HepG2 (cell line): ENCODE measurements at regions not wholly inside any gene's neighbourhood (a gene's known extent, or its start where the extent isn't known, plus 50 kb on each side); places are given as distances from the start of the nearest gene placed in this dataset.

ENCODE experiments used
- DMAP1 ChIP-seq: IDR thresholded peaks from 2 replicates; pipeline ENCODE4 v1.6.1; 2016
- NCOA2 ChIP-seq: sonication (generic); formaldehyde crosslinking; IDR thresholded peaks from 2 replicates; pipeline ENCODE4 v1.8.0; 2022; ENCODE audit warnings: inconsistent platforms
- POLR2A ChIP-seq, 2 experiments: IDR thresholded peaks; 2 replicates each; pipeline ENCODE4 v1.6.1; 2011; ENCODE audit warnings: low read depth in 2 of 2, low read length in 2 of 2, mild to moderate bottlenecking in 1 of 2, moderate library complexity in 1 of 2; ENCODE audit not compliant: insufficient read depth in 1 of 2
- PRDM15 ChIP-seq: sonication (generic); formaldehyde crosslinking; IDR thresholded peaks from 2 replicates; pipeline ENCODE4 v1.4.0; 2020; ENCODE audit warnings: missing genetic modification reagents
- SIN3A ChIP-seq: IDR thresholded peaks from 2 replicates; pipeline ENCODE4 v1.6.1; 2011; ENCODE audit warnings: low read depth, mild to moderate bottlenecking, control low read depth, low read length, borderline replicate concordance
- SOX13 ChIP-seq, 3 experiments: fragments of 450-650 bp in 1 of 3; sonication (generic) in 1 of 3; formaldehyde crosslinking in 1 of 3; IDR thresholded peaks in 2 of 3; conservative IDR thresholded peaks in 1 of 3; 2 replicates each; pipeline versions ENCODE4 v1.5.0 to v1.6.1; 2016 to 2020; ENCODE audit warnings: antibody characterized with exemption in 1 of 3, mild to moderate bottlenecking in 1 of 3, missing compliant biosample characterization in 1 of 3, missing genetic modification reagents in 1 of 3, moderate library complexity in 1 of 3

GRCh38 chr2:164084066-164084465 is 348.3 kb upstream of the FIGN start:
- TF ChIP-seq SOX13 (IDR thresholded peaks at IDR 0.05), result no peak
- no peak for TF ChIP-seq SOX13 (CRISPR knock-in tag; conservative IDR thresholded peaks at IDR 0.05 in 1 of 2, IDR thresholded peaks at IDR 0.05 in 1 of 2)
- no peak for TF ChIP-seq POLR2A (IDR thresholded peaks at IDR 0.05; ENCODE audit: insufficient read depth in 1 of 2, low read depth in 2 of 2, low read length in 2 of 2)
- TF ChIP-seq PRDM15 (CRISPR knock-in tag), result no peak
- no peak for TF ChIP-seq NCOA2
- TF ChIP-seq SIN3A, result no peak
- TF ChIP-seq DMAP1 (CRISPR knock-in tag), result no peak
